ENCODE measurements at regions not wholly inside any gene's neighbourhood (a gene's known extent, or its start where the extent isn't known, plus 50 kb on each side); places are given as distances from the start of the nearest gene placed in this dataset.
"Not testable (repeated sequence)": the region's sequence is repeated elsewhere in the genome, so short reads cannot be mapped to it uniquely, and the experiment has no call there.

DNA sequence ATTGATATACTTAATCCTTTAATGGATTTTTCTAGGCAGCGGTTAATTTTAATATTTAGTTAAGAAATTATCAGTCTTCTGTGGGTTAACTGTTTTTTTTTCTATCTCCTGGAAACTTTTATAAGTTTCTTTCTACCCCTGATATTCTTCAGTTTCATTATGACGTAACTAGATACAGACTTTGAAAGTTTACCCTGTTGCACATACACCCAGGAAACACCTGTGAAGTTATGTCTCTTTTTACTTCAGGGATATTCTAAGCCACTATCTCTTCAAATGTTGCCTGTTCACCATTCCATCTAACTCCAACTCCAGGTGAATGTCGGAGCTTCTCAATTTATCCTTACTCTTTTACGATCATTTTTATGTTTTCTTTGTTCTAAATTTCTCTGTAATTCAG lies 329.0 kb downstream of the ICE1 start:
- no peak for DNase-seq (ENCODE audit: low read depth)

GRCh38 chr5:5741418-5741817 lies 318.9 kb downstream of the ICE1 start:
- no peak for DNase-seq (ENCODE audit: low read depth)

- no peak for DNase-seq (ENCODE audit: low read depth)
Observed at GRCh38 chr5:5739490-5739945, 317.0 kb downstream of the ICE1 start.

DNA sequence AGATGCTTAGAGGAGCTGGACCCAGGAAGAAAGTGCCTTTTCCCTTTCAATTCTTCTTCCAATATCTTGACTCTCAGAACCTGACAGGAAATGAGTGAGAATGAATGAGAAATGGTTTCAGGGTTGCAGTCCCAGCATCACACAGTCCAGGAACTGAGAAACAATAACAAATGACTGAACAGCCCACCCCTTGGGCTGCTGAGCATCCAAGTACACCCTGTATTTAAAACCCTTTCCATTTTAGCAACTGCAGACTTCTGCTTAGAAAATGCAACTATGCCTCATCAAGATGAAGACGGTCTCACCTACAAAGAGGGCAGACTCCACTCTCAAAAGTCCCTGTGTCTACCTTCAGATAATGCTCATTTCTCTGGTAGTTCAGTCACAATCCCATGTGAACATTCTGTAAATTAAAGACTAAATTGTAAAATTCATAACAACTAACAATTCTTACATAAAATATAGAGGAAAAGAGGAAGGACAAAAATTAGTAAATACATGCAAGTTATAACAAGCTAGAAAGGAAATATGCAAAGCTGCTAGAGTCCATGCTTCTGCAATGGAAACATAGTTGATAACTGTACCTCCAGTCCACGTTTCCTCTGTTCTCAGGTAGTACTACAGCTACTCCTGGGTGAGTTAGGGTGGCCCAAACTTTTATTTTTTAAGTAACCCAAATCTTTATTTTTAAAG lies 316.5 kb downstream of the ICE1 start:
- DNase-seq (ENCODE audit: low read depth) = no peak

GRCh38 chr5:5736007-5736406 lies 313.5 kb downstream of the ICE1 start:
- no peak for DNase-seq (ENCODE audit: low read depth)

DNA sequence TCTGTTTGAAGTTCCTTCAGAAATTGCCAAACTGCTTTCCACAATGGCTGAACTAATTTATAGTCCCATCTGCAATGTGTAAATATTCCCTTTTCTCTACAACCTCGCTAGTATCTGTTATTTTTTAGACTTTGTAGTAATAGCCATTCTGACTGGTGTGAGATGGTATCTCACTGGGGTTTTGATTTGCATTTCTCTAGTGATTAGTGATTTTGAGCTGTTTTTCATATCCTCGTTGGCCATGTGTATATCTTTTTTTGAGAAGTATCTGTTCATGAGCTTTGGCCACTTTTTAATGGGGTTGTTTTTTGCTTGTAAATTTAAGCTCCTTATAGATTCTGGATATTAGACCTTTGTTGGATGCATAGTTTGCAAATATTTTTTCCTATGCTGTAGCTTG lies 310.6 kb downstream of the ICE1 start:
- DNase-seq (ENCODE audit: low read depth) = not testable (repeated sequence)

- no peak for DNase-seq (ENCODE audit: low read depth)
Observed at GRCh38 chr5:5726401-5726800, 303.9 kb downstream of the ICE1 start.

- no peak for DNase-seq (ENCODE audit: low read depth)
Observed at GRCh38 chr5:5721881-5722280, 299.4 kb downstream of the ICE1 start.

GRCh38 chr5:5719292-5719691 lies 296.8 kb downstream of the ICE1 start:
- DNase-seq (ENCODE audit: low read depth) = no peak

GRCh38 chr5:5716665-5717064 lies 294.2 kb downstream of the ICE1 start:
- no peak for DNase-seq (ENCODE audit: low read depth)

GRCh38 chr5:5711592-5711991 lies 289.1 kb downstream of the ICE1 start:
- no peak for DNase-seq (ENCODE audit: low read depth)

- DNase-seq (ENCODE audit: low read depth) = no peak
Observed at GRCh38 chr5:5711112-5711511, 288.6 kb downstream of the ICE1 start.

- DNase-seq (ENCODE audit: low read depth) = no peak
Observed at GRCh38 chr5:5710471-5710870, 288.0 kb downstream of the ICE1 start.

DNA sequence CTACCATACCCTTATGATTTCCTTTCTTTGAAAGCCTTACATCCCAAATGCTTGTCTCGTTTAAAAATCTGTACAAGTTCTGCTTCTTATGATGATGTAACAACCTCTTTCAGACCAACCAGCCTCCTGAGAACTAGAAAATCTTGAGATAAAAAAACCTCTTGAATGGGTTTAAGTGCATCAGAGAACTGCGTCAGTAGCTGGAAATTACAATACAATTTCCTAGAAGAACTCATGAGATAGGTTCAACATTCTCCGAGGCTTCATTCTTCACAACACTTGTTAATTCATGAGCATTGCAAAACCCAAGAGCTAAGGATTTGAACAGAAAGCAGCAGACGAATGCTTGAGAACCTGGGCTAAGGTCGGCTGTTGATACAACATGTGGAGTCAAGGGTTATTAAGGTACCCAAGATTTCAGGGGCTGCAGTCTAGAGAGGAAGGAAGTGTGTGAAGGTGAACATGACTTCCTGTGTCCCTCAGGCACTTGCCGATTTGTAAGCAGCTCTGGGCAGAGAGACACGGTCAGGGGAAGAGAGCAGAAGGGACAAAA lies 286.0 kb downstream of the ICE1 start:
- DNase-seq (ENCODE audit: low read depth) = no peak

- no peak for DNase-seq (ENCODE audit: low read depth)
Observed at GRCh38 chr5:5705010-5705409, 282.5 kb downstream of the ICE1 start.

DNA sequence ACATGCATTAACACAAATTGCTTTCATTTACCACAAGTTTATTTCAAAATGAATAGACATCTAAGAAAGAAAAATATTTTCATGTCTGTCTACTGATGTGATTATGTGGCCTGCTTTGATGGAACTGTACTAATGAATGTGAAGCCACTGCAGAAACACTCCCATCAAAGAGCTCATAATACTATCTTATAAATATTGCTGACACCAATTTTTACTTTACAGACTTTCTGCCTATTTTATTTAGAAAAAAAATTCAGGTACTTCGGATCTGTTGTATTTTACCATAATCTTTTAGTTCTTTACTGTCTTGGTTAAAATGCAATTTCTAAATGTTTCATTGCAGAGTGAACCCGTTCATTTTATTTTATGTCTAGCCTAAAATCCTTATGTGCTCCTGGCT lies 281.9 kb downstream of the ICE1 start:
- DNase-seq (ENCODE audit: low read depth) = no peak

DNA sequence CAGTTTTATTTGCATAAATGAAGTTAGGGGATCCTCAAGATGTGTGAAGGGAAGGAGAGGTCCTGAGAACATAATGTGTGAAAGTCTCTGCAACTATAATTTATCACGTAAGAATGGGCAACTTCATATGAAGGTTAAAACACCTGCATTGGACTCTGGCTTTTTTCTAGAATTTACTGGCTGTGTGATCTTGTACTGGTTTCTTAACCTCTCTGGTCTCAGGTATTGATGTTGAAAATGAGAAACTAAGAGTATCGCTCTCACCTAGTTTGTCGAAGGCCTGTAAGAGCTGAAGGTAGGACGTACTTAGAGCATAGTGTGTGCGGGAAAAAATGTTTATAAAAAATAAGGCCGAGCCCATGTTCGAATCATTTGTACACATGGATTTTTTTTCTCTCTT lies 280.5 kb downstream of the ICE1 start:
- no peak for DNase-seq (ENCODE audit: low read depth)

DNA sequence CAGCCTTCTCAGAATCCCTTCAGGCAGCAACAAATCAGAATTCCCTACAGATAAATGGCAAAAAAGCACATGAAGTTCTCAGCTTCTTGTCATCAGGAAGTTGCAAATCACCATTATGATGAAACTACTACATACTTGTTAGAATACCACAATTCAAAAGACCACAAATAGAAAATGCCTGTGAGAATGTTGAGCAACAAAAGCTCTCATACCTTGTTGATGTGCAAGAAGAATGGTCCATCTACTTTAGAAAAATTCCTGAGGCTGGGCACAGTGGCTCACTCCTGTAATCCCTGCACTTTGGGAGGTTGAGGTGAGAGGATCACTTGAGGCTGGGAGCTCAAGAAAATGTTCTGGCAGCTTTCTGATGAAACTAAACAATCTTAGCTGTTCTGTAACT lies 278.1 kb downstream of the ICE1 start:
- no peak for DNase-seq (ENCODE audit: low read depth)

- peak; percentile 6 for DNase-seq (ENCODE audit: low read depth)
Observed at GRCh38 chr5:5699062-5699461, 276.6 kb downstream of the ICE1 start.

DNA sequence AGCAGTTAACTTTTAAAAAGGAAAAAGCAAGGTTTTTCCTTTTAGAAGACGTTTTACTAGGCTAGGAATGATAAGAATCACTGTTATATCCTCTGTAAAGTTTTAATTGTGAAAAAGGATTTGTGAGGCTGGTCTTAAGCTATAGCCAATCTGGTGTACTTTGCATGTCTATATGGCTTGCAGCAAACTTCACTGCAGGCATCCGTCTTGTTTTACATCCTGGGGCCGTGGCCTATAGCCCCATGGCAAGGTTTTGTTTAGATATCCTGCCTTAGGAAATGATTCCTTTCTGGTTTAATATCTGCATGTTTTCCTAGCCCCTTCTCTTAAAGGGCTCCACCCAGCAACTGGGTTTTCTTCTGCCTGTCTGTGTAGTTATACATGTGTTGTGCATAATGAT lies 272.8 kb downstream of the ICE1 start:
- DNase-seq (ENCODE audit: low read depth) = no peak

DNA sequence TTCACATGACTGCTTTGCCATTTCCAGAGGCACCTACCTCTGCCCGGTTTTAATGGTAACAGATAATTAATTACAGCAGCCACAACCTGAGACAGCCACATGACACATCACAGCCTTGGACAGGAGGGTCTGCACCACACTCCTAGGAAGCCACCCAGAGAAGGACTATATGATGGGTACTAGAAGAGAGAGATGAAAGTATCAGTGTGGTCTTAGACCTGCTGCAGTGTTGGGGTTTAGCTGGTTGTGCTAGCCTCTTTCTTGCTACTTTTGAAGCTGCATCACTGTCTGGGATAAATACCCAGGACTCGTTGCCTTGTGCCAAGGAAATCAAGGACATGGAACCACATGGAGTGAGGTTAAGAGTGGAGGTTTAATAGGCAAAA lies 266.4 kb downstream of the ICE1 start:
- no peak for DNase-seq (ENCODE audit: low read depth)

DNA sequence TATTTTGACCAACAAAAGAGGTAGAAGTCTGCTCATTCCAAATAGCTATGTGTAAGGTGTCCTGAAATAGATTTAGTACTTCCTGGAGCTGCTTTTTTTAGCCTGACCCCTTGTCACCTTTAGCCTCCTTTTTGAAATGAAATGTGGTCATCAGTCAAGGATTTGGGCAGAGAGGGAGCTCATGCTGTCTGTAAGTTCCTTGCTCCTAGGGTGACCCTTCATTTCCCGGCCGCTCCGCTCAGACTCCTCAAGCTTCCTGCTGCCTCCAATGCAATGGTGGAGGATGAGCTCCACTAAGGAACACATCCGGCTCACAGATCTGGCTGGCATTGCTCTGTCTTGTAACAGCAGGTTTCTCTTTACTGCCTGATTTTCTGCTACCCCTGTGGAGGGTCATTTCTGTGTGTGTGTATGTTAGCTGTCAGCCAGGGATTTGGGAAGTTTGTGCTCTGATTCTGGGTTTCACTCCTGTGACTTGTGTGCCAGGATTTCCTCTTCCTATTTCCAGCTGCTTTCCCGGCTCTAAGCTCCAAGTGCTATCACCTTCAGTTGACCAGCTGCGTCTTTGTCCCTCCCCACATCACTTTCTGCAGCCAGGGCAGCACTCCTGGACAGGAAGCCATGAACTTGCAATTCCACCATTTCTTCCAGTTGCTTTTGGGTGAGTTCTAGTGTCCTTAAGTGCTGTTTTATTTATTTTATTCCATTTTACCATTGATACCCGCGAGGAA lies 265.9 kb downstream of the ICE1 start:
- no peak for DNase-seq (ENCODE audit: low read depth)

DNA sequence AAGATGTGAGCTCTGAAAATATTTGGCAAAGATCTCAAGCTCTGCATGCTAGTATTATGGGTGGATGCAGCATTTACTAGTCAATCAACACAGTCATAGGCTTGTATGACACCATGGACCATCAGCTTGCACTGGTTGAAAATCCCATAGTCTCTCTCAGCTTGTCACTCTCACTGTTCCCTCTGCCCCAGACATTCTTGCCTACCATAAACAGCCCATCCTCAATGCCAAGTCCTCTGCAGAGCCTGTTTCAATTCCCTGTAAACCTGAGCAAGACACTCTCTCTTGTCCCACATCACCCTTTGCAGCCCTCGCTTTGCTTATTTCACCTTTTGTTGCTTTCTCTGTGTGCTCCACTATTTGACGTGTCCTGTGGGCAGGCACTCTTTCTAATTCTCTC lies 264.6 kb downstream of the ICE1 start:
- no peak for DNase-seq (ENCODE audit: low read depth)

Data from RPMI7951 (cell line).